SJSA1 (cell line): ENCODE measurements at regions not wholly inside any gene's neighbourhood (a gene's known extent, or its start where the extent isn't known, plus 50 kb on each side); places are given as distances from the start of the nearest gene placed in this dataset.
"Not testable (repeated sequence)": the region's sequence is repeated elsewhere in the genome, so short reads cannot be mapped to it uniquely, and the experiment has no call there.

ENCODE experiments used
- DNase-seq, 2 experiments: peaks; one replicate each; pipeline ENCODE4 v3.0.0-alpha.2; 2015 to 2020; ENCODE audit warnings: low spot score in 2 of 2, low read depth in 1 of 2
- H3K27ac ChIP-seq: fragments of 250-450 bp; sonication (Bioruptor Pico); 2 replicates; pipeline ENCODE4 v1.5.1; 2020; ENCODE audit warnings: mild to moderate bottlenecking, moderate library complexity
- H3K27me3 ChIP-seq: fragments of 250-450 bp; sonication (Bioruptor Pico); replicated peaks from 2 replicates; pipeline ENCODE4 v1.5.1; 2020; ENCODE audit warnings: mild to moderate bottlenecking, moderate library complexity
- H3K36me3 ChIP-seq: fragments of 250-450 bp; sonication (Bioruptor Pico); 2 replicates; pipeline ENCODE4 v1.5.1; 2020; ENCODE audit warnings: mild to moderate bottlenecking
- H3K4me1 ChIP-seq: fragments of 250-450 bp; sonication (Bioruptor Pico); replicated peaks from 2 replicates; pipeline ENCODE4 v1.6.1; 2021; ENCODE audit warnings: mild to moderate bottlenecking
- H3K4me3 ChIP-seq: fragments of 250-450 bp; sonication (Bioruptor Pico); 2 replicates; pipeline ENCODE4 v1.5.1; 2020; ENCODE audit warnings: mild to moderate bottlenecking
- H3K9me3 ChIP-seq: fragments of 250-450 bp; sonication (Bioruptor Pico); replicated peaks from 2 replicates; pipeline ENCODE4 v1.5.1; 2020; ENCODE audit warnings: mild to moderate bottlenecking

- no peaks in the 10 kb centered on the region for H3K9me3 ChIP-seq
- H3K27me3 ChIP-seq: no peaks in the 10 kb centered on the region
- peaks cover 22% of the 10 kb centered on the region for H3K4me1 ChIP-seq
- no peak overlapping the region for H3K27ac ChIP-seq
- no peak for DNase-seq
- no peaks in the 10 kb centered on the region for H3K36me3 ChIP-seq
- H3K4me3 ChIP-seq: no peak overlapping the region
Observed at GRCh38 chr16:65394281-65394680, 272.4 kb upstream of the CDH11 start.

- Histone ChIP-seq H3K27ac (0 out of 2 replicates have a peak overlapping the region, but pooled peaks have one; percentile 33), H3K9me3 (no peaks in the 10 kb centered on the region), H3K36me3 (no peaks in the 10 kb centered on the region), H3K4me1 (peaks cover 22% of the 10 kb centered on the region), H3K27me3 (no peaks in the 10 kb centered on the region), H3K4me3 (no peak overlapping the region)
- DNase-seq: peak; percentile 62 to 71
Observed at GRCh38 chr16:65392806-65393565, 271.1 kb upstream of the CDH11 start.

- Histone ChIP-seq H3K9me3 (0 out of 2 replicates have a peak, but pooled peaks cover 2% of the 10 kb centered on the region), H3K27ac (no peak overlapping the region), H3K27me3 (no peaks in the 10 kb centered on the region; the same call in 1 of the 2 replicates), H3K4me3 (no peak overlapping the region), H3K4me1 (peaks cover 19% of the 10 kb centered on the region), H3K36me3 (no peaks in the 10 kb centered on the region)
- DNase-seq: no peak
Observed at GRCh38 chr16:65388592-65388991, 266.7 kb upstream of the CDH11 start.

DNA sequence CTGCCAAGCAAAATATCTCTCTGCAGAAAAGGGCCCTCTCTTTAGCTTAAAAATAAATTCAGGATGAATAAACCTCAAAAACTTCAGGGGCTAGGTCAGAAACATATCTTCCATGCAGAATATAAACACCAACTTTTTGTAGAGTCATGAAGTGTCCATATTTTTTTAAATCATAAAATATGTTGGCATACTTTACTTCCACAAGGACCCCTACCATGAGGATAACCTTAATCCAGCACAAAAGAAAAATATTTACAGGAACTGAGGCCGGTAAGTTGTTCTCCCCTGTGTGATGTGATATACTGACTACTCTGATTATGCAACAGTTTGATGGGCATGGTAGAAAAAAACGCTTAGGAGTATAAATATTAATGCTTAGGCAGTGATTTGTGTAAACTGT lies 264.8 kb upstream of the CDH11 start:
- Histone ChIP-seq H3K4me3 (no peak overlapping the region), H3K9me3 (0 out of 2 replicates have a peak, but pooled peaks cover 2% of the 10 kb centered on the region), H3K4me1 (no peaks in the 10 kb centered on the region), H3K36me3 (no peaks in the 10 kb centered on the region), H3K27ac (no peak overlapping the region), H3K27me3 (no peaks in the 10 kb centered on the region; the same call in 1 of the 2 replicates)
- no peak for DNase-seq

GRCh38 chr16:65384441-65384840 lies 262.6 kb upstream of the CDH11 start:
- DNase-seq: no peak
- 0 out of 2 replicates have a peak, but pooled peaks cover 2% of the 10 kb centered on the region for H3K9me3 ChIP-seq
- H3K27me3 ChIP-seq: no peaks in the 10 kb centered on the region; the same call in 1 of the 2 replicates
- no peak overlapping the region for H3K27ac ChIP-seq
- H3K4me3 ChIP-seq: no peak overlapping the region
- no peaks in the 10 kb centered on the region for H3K36me3 ChIP-seq
- no peaks in the 10 kb centered on the region for H3K4me1 ChIP-seq

DNA sequence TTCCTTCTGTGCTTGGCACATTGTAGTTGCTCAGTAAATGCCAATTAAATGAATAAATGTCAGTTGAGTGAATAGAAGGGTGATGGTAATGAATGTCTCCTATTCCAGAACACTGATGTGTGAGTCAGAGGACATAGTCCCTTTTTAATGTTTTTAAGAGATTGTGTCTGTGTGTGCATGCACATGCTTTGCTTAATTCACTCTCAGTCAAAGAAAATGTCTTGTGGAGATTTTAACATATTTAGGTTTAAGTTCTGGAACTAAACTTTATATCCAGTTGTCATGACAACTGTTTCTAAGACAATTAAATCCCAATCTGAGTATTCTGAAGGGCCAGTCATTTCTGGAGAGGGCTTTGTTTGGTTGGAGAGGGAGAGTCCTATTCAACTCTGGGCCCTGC lies 255.3 kb upstream of the CDH11 start:
- Histone ChIP-seq H3K4me1 (peaks cover 16% of the 10 kb centered on the region), H3K36me3 (no peaks in the 10 kb centered on the region), H3K9me3 (no peaks in the 10 kb centered on the region), H3K4me3 (no peak overlapping the region), H3K27ac (no peak overlapping the region), H3K27me3 (no peaks in the 10 kb centered on the region)
- no peak for DNase-seq

DNA sequence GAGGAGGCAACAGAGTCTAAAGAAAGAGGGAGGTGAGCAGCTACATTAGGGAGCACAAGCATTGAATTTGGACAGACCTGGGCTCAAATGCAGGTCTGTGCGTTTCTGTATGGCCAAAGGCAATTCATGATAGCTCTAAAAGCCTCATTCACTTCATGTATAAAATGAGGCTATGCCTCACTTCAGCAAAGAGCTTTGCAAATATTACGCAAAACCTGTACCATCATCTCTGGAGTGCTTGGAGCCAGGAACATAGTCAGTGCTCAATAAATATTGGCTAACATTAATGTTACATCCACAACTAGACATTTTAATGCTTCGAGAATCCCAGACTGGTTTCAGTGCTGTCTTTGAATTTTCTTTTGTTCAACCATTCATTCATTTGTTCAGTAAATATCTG lies 254.7 kb upstream of the CDH11 start:
- H3K4me1 ChIP-seq: peaks cover 16% of the 10 kb centered on the region
- no peak overlapping the region for H3K27ac ChIP-seq
- H3K27me3 ChIP-seq: no peaks in the 10 kb centered on the region
- H3K9me3 ChIP-seq: no peaks in the 10 kb centered on the region
- no peak for DNase-seq
- H3K36me3 ChIP-seq: no peaks in the 10 kb centered on the region
- H3K4me3 ChIP-seq: no peak overlapping the region

- peaks cover 16% of the 10 kb centered on the region for H3K4me1 ChIP-seq
- no peak overlapping the region for H3K4me3 ChIP-seq
- H3K36me3 ChIP-seq: no peaks in the 10 kb centered on the region
- no peak for DNase-seq
- H3K27ac ChIP-seq: no peak overlapping the region
- no peaks in the 10 kb centered on the region for H3K27me3 ChIP-seq
- H3K9me3 ChIP-seq: no peaks in the 10 kb centered on the region
Observed at GRCh38 chr16:65375651-65376050, 253.8 kb upstream of the CDH11 start.

DNA sequence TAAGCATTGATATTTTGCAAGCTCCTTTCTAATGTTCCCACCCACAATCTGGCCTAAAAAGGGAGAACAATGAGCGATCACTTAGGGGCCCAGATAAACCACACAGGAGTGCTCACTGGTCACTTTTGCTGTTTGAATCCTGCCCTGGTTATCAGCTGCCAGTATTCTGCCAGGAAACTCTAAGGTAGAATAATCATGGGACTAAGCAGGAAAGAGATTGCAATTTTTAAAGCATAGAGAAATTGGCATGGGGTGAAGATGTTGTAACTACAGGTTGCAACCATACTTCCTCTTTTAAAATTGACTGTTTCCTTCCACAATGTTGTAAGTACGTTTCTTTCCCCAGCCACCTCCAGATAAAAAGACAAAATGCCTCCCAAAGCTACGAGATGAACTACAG lies 251.2 kb upstream of the CDH11 start:
- H3K4me3 ChIP-seq: no peak overlapping the region
- H3K4me1 ChIP-seq: peaks cover 16% of the 10 kb centered on the region
- H3K27me3 ChIP-seq: no peaks in the 10 kb centered on the region
- no peaks in the 10 kb centered on the region for H3K36me3 ChIP-seq
- H3K27ac ChIP-seq: no peak overlapping the region
- H3K9me3 ChIP-seq: no peaks in the 10 kb centered on the region
- no peak for DNase-seq

- DNase-seq: no peak
- Histone ChIP-seq H3K4me1 (peaks cover 15% of the 10 kb centered on the region), H3K36me3 (no peaks in the 10 kb centered on the region), H3K27ac (no peak overlapping the region), H3K27me3 (no peaks in the 10 kb centered on the region), H3K9me3 (no peaks in the 10 kb centered on the region), H3K4me3 (no peak overlapping the region)
Observed at GRCh38 chr16:65372171-65372570, 250.3 kb upstream of the CDH11 start.

- no peaks in the 10 kb centered on the region for H3K4me1 ChIP-seq
- H3K9me3 ChIP-seq: no peaks in the 10 kb centered on the region
- H3K36me3 ChIP-seq: no peaks in the 10 kb centered on the region
- H3K27me3 ChIP-seq: no peaks in the 10 kb centered on the region
- H3K27ac ChIP-seq: no peak overlapping the region
- DNase-seq: no peak
- no peak overlapping the region for H3K4me3 ChIP-seq
Observed at GRCh38 chr16:65365732-65366715, 244.2 kb upstream of the CDH11 start.

- not testable (repeated sequence) for H3K27me3 ChIP-seq, H3K27ac ChIP-seq, H3K4me1 ChIP-seq, DNase-seq, H3K9me3 ChIP-seq, H3K36me3 ChIP-seq, H3K4me3 ChIP-seq
Observed at GRCh38 chr16:65356721-65357120, 234.9 kb upstream of the CDH11 start.

- Histone ChIP-seq H3K4me3 (no peak overlapping the region), H3K4me1 (no peaks in the 10 kb centered on the region), H3K27ac (no peak overlapping the region), H3K9me3 (0 out of 2 replicates have a peak, but pooled peaks cover 3% of the 10 kb centered on the region), H3K36me3 (no peaks in the 10 kb centered on the region), H3K27me3 (no peaks in the 10 kb centered on the region)
- DNase-seq: no peak
Observed at GRCh38 chr16:65355706-65356105, 233.8 kb upstream of the CDH11 start.

DNA sequence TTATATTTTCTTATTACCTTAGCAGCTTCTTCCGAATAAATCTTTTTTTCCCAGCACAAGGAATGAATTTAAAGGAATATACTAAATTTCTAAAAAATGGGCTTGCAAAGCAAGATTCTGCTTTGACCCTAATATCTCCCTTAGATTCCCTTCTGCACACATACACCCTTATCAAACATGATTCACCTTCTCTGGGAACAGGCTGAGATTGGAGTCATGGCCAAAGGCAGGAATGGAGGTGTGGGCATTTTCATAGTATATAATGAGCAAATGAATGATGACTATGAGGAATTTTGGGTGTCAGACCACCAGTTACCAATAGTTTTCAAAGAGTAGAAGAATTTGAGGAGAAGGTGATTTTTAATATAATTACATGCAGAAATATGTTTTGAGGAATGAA lies 231.3 kb upstream of the CDH11 start:
- no peak for DNase-seq
- Histone ChIP-seq H3K27me3 (no peaks in the 10 kb centered on the region), H3K4me1 (no peaks in the 10 kb centered on the region), H3K9me3 (0 out of 2 replicates have a peak, but pooled peaks cover 3% of the 10 kb centered on the region), H3K36me3 (no peaks in the 10 kb centered on the region), H3K4me3 (no peak overlapping the region), H3K27ac (no peak overlapping the region)
